Progenitor cell of endocrine pancreas (in vitro differentiated cells): ENCODE measurements at regions not wholly inside any gene's neighbourhood (a gene's known extent, or its start where the extent isn't known, plus 50 kb on each side); places are given as distances from the start of the nearest gene placed in this dataset.

Experiments used
- DNase-seq: peaks from one replicate; pipeline ENCODE4 v3.0.0; 2021; ENCODE audit warnings: low spot score; ENCODE audit not compliant: unreplicated experiment
- H3K27ac Mint-ChIP-seq: 2 replicates; pipeline ENCODE4 v1.8.0; 2021; ENCODE audit warnings: mild to moderate bottlenecking, moderate library complexity, mixed read lengths
- H3K27me3 Mint-ChIP-seq: 2 replicates; pipeline ENCODE4 v1.8.0; 2021; ENCODE audit warnings: mixed read lengths
- H3K36me3 Mint-ChIP-seq: 2 replicates; pipeline ENCODE4 v1.8.0; 2022; ENCODE audit warnings: mixed read lengths; ENCODE audit not compliant: insufficient read depth
- H3K4me1 Mint-ChIP-seq: 2 replicates; pipeline ENCODE4 v1.8.0; 2021; ENCODE audit warnings: low read depth, mixed read lengths
- H3K4me3 Mint-ChIP-seq: 2 replicates; pipeline ENCODE4 v1.8.0; 2021; ENCODE audit warnings: low read depth, mild to moderate bottlenecking, moderate library complexity, mixed read lengths
- H3K9me3 Mint-ChIP-seq: 2 replicates; pipeline ENCODE4 v1.8.0; 2021; ENCODE audit warnings: low read depth, mixed read lengths
- CTCF ChIP-seq: fragments of 200-600 bp; sonication (generic); IDR thresholded peaks from one replicate; pipeline ENCODE4 v1.5.0; 2021; ENCODE audit warnings: antibody characterized with exemption, mild to moderate bottlenecking; ENCODE audit not compliant: unreplicated experiment

DNA sequence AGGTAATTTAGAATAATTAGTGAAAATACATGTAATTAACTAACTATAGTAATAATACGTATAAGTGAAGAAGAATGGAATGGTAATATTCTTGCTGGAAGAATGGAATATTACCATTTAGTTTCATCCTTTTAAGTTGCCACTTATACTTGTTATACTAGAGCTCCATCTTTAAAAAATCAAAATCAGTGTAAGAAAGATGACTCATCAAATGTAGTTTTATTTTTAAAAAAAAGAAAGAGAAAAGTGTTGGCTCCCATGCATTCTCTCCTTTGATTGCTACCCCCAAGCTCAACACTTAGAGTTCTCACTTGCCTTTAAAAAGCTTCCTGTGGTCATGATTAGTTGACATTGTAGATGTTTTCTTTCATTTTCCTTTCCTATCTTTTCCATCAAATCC, 82.4 kb upstream of the KIF2B start:
- H3K27me3 Mint-ChIP-seq = no peaks in the 10 kb centered on the region
- H3K27ac Mint-ChIP-seq = no peak overlapping the region
- H3K9me3 Mint-ChIP-seq = no peaks in the 10 kb centered on the region
- no peak for DNase-seq
- H3K36me3 Mint-ChIP-seq = no peaks in the 10 kb centered on the region
- no peak for TF ChIP-seq CTCF
- H3K4me1 Mint-ChIP-seq = peaks cover 3% of the 10 kb centered on the region
- no peak overlapping the region for H3K4me3 Mint-ChIP-seq

GRCh38 chr17:53736516-53737240, 86.0 kb upstream of the KIF2B start:
- Mint-ChIP-seq H3K36me3 (no peaks in the 10 kb centered on the region), H3K4me1 (peaks cover 3% of the 10 kb centered on the region), H3K9me3 (no peaks in the 10 kb centered on the region), H3K27me3 (no peaks in the 10 kb centered on the region), H3K4me3 (no peak overlapping the region), H3K27ac (no peak overlapping the region)
- TF ChIP-seq CTCF = no peak
- no peak for DNase-seq

GRCh38 chr17:53724726-53725125, 98.0 kb upstream of the KIF2B start:
- DNase-seq = no peak
- peaks cover 11% of the 10 kb centered on the region for H3K9me3 Mint-ChIP-seq
- H3K4me3 Mint-ChIP-seq = no peak overlapping the region
- no peaks in the 10 kb centered on the region for H3K4me1 Mint-ChIP-seq
- H3K27ac Mint-ChIP-seq = no peak overlapping the region
- TF ChIP-seq CTCF = no peak
- H3K27me3 Mint-ChIP-seq = no peaks in the 10 kb centered on the region
- peaks cover 2% of the 10 kb centered on the region for H3K36me3 Mint-ChIP-seq

- Mint-ChIP-seq H3K27me3 (no peaks in the 10 kb centered on the region), H3K27ac (no peak overlapping the region), H3K4me3 (no peak overlapping the region), H3K4me1 (no peaks in the 10 kb centered on the region), H3K36me3 (peaks cover 1% of the 10 kb centered on the region), H3K9me3 (peaks cover 4% of the 10 kb centered on the region)
- no peak for TF ChIP-seq CTCF
- DNase-seq = no peak
These were observed 100.3 kb upstream of the KIF2B start for GRCh38 chr17:53722407-53722806.

GRCh38 chr17:53721101-53721500, 101.6 kb upstream of the KIF2B start:
- TF ChIP-seq CTCF = no peak
- no peak overlapping the region for H3K4me3 Mint-ChIP-seq
- H3K4me1 Mint-ChIP-seq = no peaks in the 10 kb centered on the region
- no peak overlapping the region for H3K27ac Mint-ChIP-seq
- DNase-seq = no peak
- H3K27me3 Mint-ChIP-seq = no peaks in the 10 kb centered on the region
- no peaks in the 10 kb centered on the region for H3K36me3 Mint-ChIP-seq
- peaks cover 2% of the 10 kb centered on the region for H3K9me3 Mint-ChIP-seq
